Neural progenitor cell (in vitro differentiated cells): ENCODE measurements at regions not wholly inside any gene's neighbourhood (a gene's known extent, or its start where the extent isn't known, plus 50 kb on each side); places are given as distances from the start of the nearest gene placed in this dataset.

Experiments
- DNase-seq: peaks from one replicate; pipeline ENCODE4 v3.0.0-alpha.2; 2016; ENCODE audit warnings: low spot score
- H2AFZ ChIP-seq: fragments of 200-600 bp; sonication (generic); replicated peaks from 2 replicates; pipeline ENCODE4 v1.6.1; 2016; ENCODE audit warnings: antibody characterized with exemption
- H3F3A ChIP-seq: fragments of 200-600 bp; sonication (generic); 2 replicates; pipeline ENCODE4 v1.6.1; 2016; ENCODE audit warnings: antibody characterized with exemption, low read depth
- H3K27ac ChIP-seq: fragments of 200-600 bp; sonication (generic); 2 replicates; pipeline ENCODE4 v1.5.1; 2016; ENCODE audit warnings: mild to moderate bottlenecking
- H3K27me3 ChIP-seq: fragments of 200-600 bp; sonication (generic); 2 replicates; pipeline ENCODE4 v1.6.1; 2016; ENCODE audit warnings: mild to moderate bottlenecking, moderate library complexity
- H3K36me3 ChIP-seq: fragments of 200-600 bp; sonication (generic); 2 replicates; pipeline ENCODE4 v1.5.1; 2016
- H3K4me1 ChIP-seq: fragments of 200-600 bp; sonication (generic); 2 replicates; pipeline ENCODE4 v1.6.1; 2016; ENCODE audit warnings: mixed run types
- H3K4me2 ChIP-seq: fragments of 200-600 bp; sonication (generic); 2 replicates; pipeline ENCODE4 v1.6.1; 2016
- H3K4me3 ChIP-seq: fragments of 200-600 bp; sonication (generic); 2 replicates; pipeline ENCODE4 v1.5.1; 2016
- H3K79me2 ChIP-seq: fragments of 200-600 bp; sonication (generic); 2 replicates; pipeline ENCODE4 v1.6.1; 2016; ENCODE audit warnings: low read depth
- H3K9ac ChIP-seq: fragments of 200-600 bp; sonication (generic); 2 replicates; pipeline ENCODE4 v1.6.1; 2016
- H3K9me3 ChIP-seq: fragments of 200-600 bp; sonication (generic); 2 replicates; pipeline ENCODE4 v1.5.1; 2016; ENCODE audit warnings: low read depth
- H4K20me1 ChIP-seq: fragments of 200-600 bp; sonication (generic); 2 replicates; pipeline ENCODE4 v1.6.1; 2016; ENCODE audit warnings: low read depth
- H3K27ac Mint-ChIP-seq: 3 replicates; pipeline ENCODE4 v1.8.0; 2021; ENCODE audit warnings: mixed read lengths
- H3K27me3 Mint-ChIP-seq: 2 replicates; pipeline ENCODE4 v1.8.0; 2022; ENCODE audit warnings: low read depth, mild to moderate bottlenecking, inconsistent platforms, moderate library complexity, mixed read lengths; ENCODE audit not compliant: insufficient read depth
- H3K36me3 Mint-ChIP-seq: 3 replicates; pipeline ENCODE4 v1.8.0; 2021; ENCODE audit warnings: mixed read lengths
- H3K4me1 Mint-ChIP-seq: 3 replicates; pipeline ENCODE4 v1.8.0; 2021; ENCODE audit warnings: mixed read lengths
- H3K4me3 Mint-ChIP-seq: 3 replicates; pipeline ENCODE4 v1.8.0; 2021; ENCODE audit warnings: mild to moderate bottlenecking, moderate library complexity, mixed read lengths
- H3K9me3 Mint-ChIP-seq: 3 replicates; pipeline ENCODE4 v1.8.0; 2020; ENCODE audit warnings: mixed read lengths
- CTCF ChIP-seq: fragments of 200-600 bp; sonication (generic); IDR thresholded peaks from 2 replicates; pipeline ENCODE4 v1.5.1; 2017; ENCODE audit warnings: antibody characterized with exemption, mild to moderate bottlenecking
- EZH2 ChIP-seq: fragments of 200-600 bp; sonication (generic); IDR thresholded peaks from 2 replicates; pipeline ENCODE4 v1.6.1; 2017; ENCODE audit warnings: antibody characterized with exemption, mild to moderate bottlenecking, moderate library complexity
- EZH2phosphoT487 ChIP-seq: fragments of 200-600 bp; sonication (generic); IDR thresholded peaks from 2 replicates; pipeline ENCODE4 v1.6.1; 2017; ENCODE audit warnings: antibody characterized with exemption

- Histone ChIP-seq H3K79me2 (no peaks in the 10 kb centered on the region), H3K4me2 (no peak overlapping the region), H3K9ac (no peak overlapping the region), H3K27ac (no peak overlapping the region), H3K27me3 (no peaks in the 10 kb centered on the region), H3F3A (no peaks in the 10 kb centered on the region), H3K4me1 (no peaks in the 10 kb centered on the region), H3K36me3 (no peaks in the 10 kb centered on the region), H4K20me1 (no peaks in the 10 kb centered on the region), H3K4me3 (no peak overlapping the region), H2AFZ (no peak overlapping the region), H3K9me3 (no peaks in the 10 kb centered on the region)
- H3K27ac Mint-ChIP-seq, result no peak overlapping the region
- no peak overlapping the region for H3K4me3 Mint-ChIP-seq
- no peaks in the 10 kb centered on the region for H3K4me1 Mint-ChIP-seq
- H3K9me3 Mint-ChIP-seq, result no peaks in the 10 kb centered on the region
- DNase-seq, result no peak
- no peaks in the 10 kb centered on the region for H3K36me3 Mint-ChIP-seq
- H3K27me3 Mint-ChIP-seq, result no peaks in the 10 kb centered on the region
- no peak for TF ChIP-seq CTCF
- TF ChIP-seq EZH2phosphoT487, result no peak
- no peak for TF ChIP-seq EZH2
Observed at GRCh38 chr15:46328821-46329220, 694.0 kb downstream of the SQOR start.

GRCh38 chr15:46329876-46330275 lies 695.0 kb downstream of the SQOR start:
- Histone ChIP-seq H3K36me3 (no peaks in the 10 kb centered on the region), H3K4me1 (no peaks in the 10 kb centered on the region), H3K27me3 (no peaks in the 10 kb centered on the region), H3F3A (no peaks in the 10 kb centered on the region), H3K9ac (no peak overlapping the region), H2AFZ (no peak overlapping the region), H3K9me3 (no peaks in the 10 kb centered on the region), H4K20me1 (no peaks in the 10 kb centered on the region), H3K4me2 (no peak overlapping the region), H3K4me3 (no peak overlapping the region), H3K79me2 (no peaks in the 10 kb centered on the region), H3K27ac (no peak overlapping the region)
- Mint-ChIP-seq H3K9me3 (no peaks in the 10 kb centered on the region), H3K27me3 (no peaks in the 10 kb centered on the region), H3K4me3 (no peak overlapping the region), H3K4me1 (no peaks in the 10 kb centered on the region), H3K27ac (no peak overlapping the region), H3K36me3 (no peaks in the 10 kb centered on the region)
- TF ChIP-seq EZH2phosphoT487 (no peak), EZH2 (no peak), CTCF (no peak)
- DNase-seq, result no peak

GRCh38 chr15:46331546-46331945 lies 696.7 kb downstream of the SQOR start:
- Histone ChIP-seq H3F3A (no peaks in the 10 kb centered on the region), H3K4me3 (no peak overlapping the region), H3K4me1 (no peaks in the 10 kb centered on the region), H3K9me3 (no peaks in the 10 kb centered on the region), H4K20me1 (no peaks in the 10 kb centered on the region), H3K27ac (no peak overlapping the region), H3K4me2 (no peak overlapping the region), H3K79me2 (no peaks in the 10 kb centered on the region), H3K36me3 (no peaks in the 10 kb centered on the region), H3K27me3 (no peaks in the 10 kb centered on the region), H3K9ac (no peak overlapping the region), H2AFZ (no peak overlapping the region)
- no peak for TF ChIP-seq CTCF
- no peaks in the 10 kb centered on the region for H3K9me3 Mint-ChIP-seq
- DNase-seq, result no peak
- H3K27me3 Mint-ChIP-seq, result no peaks in the 10 kb centered on the region
- no peak overlapping the region for H3K27ac Mint-ChIP-seq
- H3K4me1 Mint-ChIP-seq, result no peaks in the 10 kb centered on the region
- no peaks in the 10 kb centered on the region for H3K36me3 Mint-ChIP-seq
- H3K4me3 Mint-ChIP-seq, result no peak overlapping the region
